ENCODE measurements at regions not wholly inside any gene's neighbourhood (a gene's known extent, or its start where the extent isn't known, plus 50 kb on each side); places are given as distances from the start of the nearest gene placed in this dataset.

- DNase-seq (ENCODE audit: low spot score), result no peak
- in situ Hi-C loops (cut with MboI; ENCODE audit: low sequenced_read_pairs, unreplicated experiment), result loop anchor here (5.0 to 10.0 kb wide), 3 partner anchors 89 to 154 kb away; no protein-coding TSS in a partner anchor
- no peak for TF ChIP-seq CTCF (IDR thresholded peaks at IDR 0.05; ENCODE audit: borderline replicate concordance, control extremely low read depth, extremely low read depth, insufficient read depth, missing control alignments)
Measured at GRCh38 chr9:110056062-110056461, 151.9 kb downstream of the C9orf152 start.

GRCh38 chr9:110058304-110058953 lies 149.5 kb downstream of the C9orf152 start:
- in situ Hi-C loops (cut with MboI; ENCODE audit: low sequenced_read_pairs, unreplicated experiment), result loop anchor here (5.0 to 10.0 kb wide), 3 partner anchors 86 to 156 kb away; no protein-coding TSS in a partner anchor
- DNase-seq (ENCODE audit: low spot score), result peak; percentile 40
- peak; percentile 54 for TF ChIP-seq CTCF (IDR thresholded peaks at IDR 0.05; ENCODE audit: borderline replicate concordance, control extremely low read depth, extremely low read depth, insufficient read depth, missing control alignments)

GRCh38 chr9:110059461-110059860 lies 148.5 kb downstream of the C9orf152 start:
- in situ Hi-C loops (cut with MboI; ENCODE audit: low sequenced_read_pairs, unreplicated experiment), result loop anchor here (5.0 to 10.0 kb wide), 3 partner anchors 85 to 157 kb away; no protein-coding TSS in a partner anchor
- no peak for TF ChIP-seq CTCF (IDR thresholded peaks at IDR 0.05; ENCODE audit: borderline replicate concordance, control extremely low read depth, extremely low read depth, insufficient read depth, missing control alignments)
- no peak for DNase-seq (ENCODE audit: low spot score)

GRCh38 chr9:110064803-110065202 lies 143.2 kb downstream of the C9orf152 start:
- no peak for TF ChIP-seq CTCF (IDR thresholded peaks at IDR 0.05; ENCODE audit: borderline replicate concordance, control extremely low read depth, extremely low read depth, insufficient read depth, missing control alignments)
- no peak for DNase-seq (ENCODE audit: low spot score)
- in situ Hi-C loops (cut with MboI; ENCODE audit: low sequenced_read_pairs, unreplicated experiment), result no loop called here

GRCh38 chr9:110065532-110065931 lies 142.4 kb downstream of the C9orf152 start:
- DNase-seq (ENCODE audit: low spot score), result no peak
- in situ Hi-C loops (cut with MboI; ENCODE audit: low sequenced_read_pairs, unreplicated experiment), result no loop called here
- no peak for TF ChIP-seq CTCF (IDR thresholded peaks at IDR 0.05; ENCODE audit: borderline replicate concordance, control extremely low read depth, extremely low read depth, insufficient read depth, missing control alignments)

GRCh38 chr9:110066929-110067716 lies 140.8 kb downstream of the C9orf152 start:
- no peak for DNase-seq (ENCODE audit: low spot score)
- in situ Hi-C loops (cut with MboI; ENCODE audit: low sequenced_read_pairs, unreplicated experiment), result no loop called here
- TF ChIP-seq CTCF (IDR thresholded peaks at IDR 0.05; ENCODE audit: borderline replicate concordance, control extremely low read depth, extremely low read depth, insufficient read depth, missing control alignments), result no peak

All from GM13976 (cell line).